Aorta (tissue), 5 donors: ENCODE measurements at regions not wholly inside any gene's neighbourhood (a gene's known extent, or its start where the extent isn't known, plus 50 kb on each side); places are given as distances from the start of the nearest gene placed in this dataset.

Experiments
- ATAC-seq: fragments of 200-7000 bp; cut with Tn5 transposase; one replicate; pipeline ENCODE4 v1.9.1; 2022; ENCODE audit warnings: moderate library complexity; ENCODE audit not compliant: low FRiP score
- DNase-seq, 2 donors: peaks; one replicate each; pipeline ENCODE4 v3.0.0-alpha.2; 2020
- H3K27ac ChIP-seq, 2 donors: one replicate each; pipeline ENCODE4 v1.5.1; 2013; ENCODE audit warnings: low read length in 2 of 2, mild to moderate bottlenecking in 2 of 2, moderate library complexity in 2 of 2, control low read depth in 1 of 2, inconsistent platforms in 1 of 2, low read depth in 1 of 2
- H3K27me3 ChIP-seq, 2 donors: one replicate each; pipeline ENCODE4 v1.6.1; 2013; ENCODE audit warnings: control low read depth in 1 of 2, low read length in 1 of 2, mild to moderate bottlenecking in 1 of 2, moderate library complexity in 1 of 2; ENCODE audit not compliant: insufficient read depth in 2 of 2, control insufficient read depth in 1 of 2
- H3K36me3 ChIP-seq, 2 donors: one replicate each; pipeline ENCODE4 v1.6.1; 2013; ENCODE audit warnings: control low read depth in 1 of 2, low read length in 1 of 2, mild to moderate bottlenecking in 1 of 2; ENCODE audit not compliant: insufficient read depth in 2 of 2, control insufficient read depth in 1 of 2
- H3K4me1 ChIP-seq, 2 donors: one replicate each; pipeline ENCODE4 v1.6.1; 2013; ENCODE audit warnings: low read length in 2 of 2, control low read depth in 1 of 2, mild to moderate bottlenecking in 1 of 2, moderate library complexity in 1 of 2; ENCODE audit not compliant: insufficient read depth in 2 of 2, control insufficient read depth in 1 of 2
- H3K4me3 ChIP-seq, 2 donors: one replicate each; pipeline ENCODE4 v1.5.1; 2013; ENCODE audit warnings: low read length in 2 of 2, control low read depth in 1 of 2, mild to moderate bottlenecking in 1 of 2
- H3K9me3 ChIP-seq: one replicate; pipeline ENCODE4 v1.6.1; 2013; ENCODE audit warnings: mild to moderate bottlenecking, low read length; ENCODE audit not compliant: control insufficient read depth
- WGBS, 2 donors: extraction: QIAGEN DNeasy Blood & Tissue Kit; methylation state at CpG; one replicate each; pipeline ENCODE4 v1.1.7; 2013; 5-methylcytosine and 5-hydroxymethylcytosine counted together
- intact Hi-C, 2 donors: fragments of 100-400 bp; cut with DNase I; formaldehyde crosslinking; loops; one replicate each; pipeline versions ENCODE4 v1.14.2 to v1.15.0; 2022
- donor health status: healthy with polysubstance abuse.
- donor health status: Bipolar disorder and iron deficiency.
- donor health status: DM: no; HTN: no; CAD: no.
- donor health status: DM: no; HTN: no; CAD: no.
- donor health status: DM: yes; HTN: yes; CAD: no.

DNA sequence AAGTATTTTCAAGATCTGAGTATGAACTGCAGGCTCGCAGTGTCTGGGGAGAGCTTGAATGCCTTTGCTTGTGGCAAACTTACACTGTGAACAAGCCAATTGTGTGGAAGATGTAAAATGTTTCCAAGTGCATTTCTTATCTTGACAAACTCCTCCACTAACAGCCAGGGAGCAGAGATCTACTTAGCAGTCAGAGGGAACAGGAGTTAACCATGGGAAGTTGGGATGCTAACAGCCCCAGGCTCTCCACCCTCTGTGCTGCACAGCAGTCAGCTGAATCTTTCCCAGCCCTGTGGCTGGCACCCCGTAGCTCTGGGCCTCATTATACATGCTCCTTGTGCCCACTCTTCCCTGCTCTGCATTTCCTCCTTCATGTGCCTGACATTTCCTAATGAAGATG is 450.2 kb downstream of the TSN start:
- ATAC-seq (no peak), DNase-seq (no peak)
- Histone ChIP-seq H3K4me3 (no peak overlapping the region), H3K4me1 (no peaks in the 10 kb centered on the region), H3K27ac (no peak overlapping the region), H3K9me3 (peaks cover 2% of the 10 kb centered on the region), H3K36me3 (no peaks in the 10 kb centered on the region), H3K27me3 (no peaks in the 10 kb centered on the region)
- intact Hi-C loops, result no loop called here
- 49 to 57% methylated on average over 2 of the region's 2 CpGs for WGBS, 2 donors

DNA sequence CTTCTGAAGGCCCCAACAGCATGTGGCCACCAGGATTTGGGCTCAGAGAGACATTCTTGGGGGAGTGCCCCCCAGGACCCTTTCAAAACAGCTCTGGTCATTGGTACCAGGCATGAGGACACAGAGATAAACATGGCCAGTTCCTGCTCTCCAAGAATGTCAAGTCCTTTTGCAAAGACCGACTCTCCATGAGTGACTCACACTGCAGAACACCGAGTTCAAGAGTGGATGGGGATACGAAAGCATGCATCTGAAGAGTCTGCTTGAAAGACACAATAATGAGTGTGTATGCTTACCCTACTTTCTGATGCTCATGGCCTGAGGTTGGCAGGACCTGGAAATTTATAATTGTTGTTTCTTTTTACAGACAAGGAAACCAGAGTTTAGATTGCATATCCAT is 450.6 kb downstream of the TSN start:
- Histone ChIP-seq H3K27ac (no peak overlapping the region), H3K4me1 (no peaks in the 10 kb centered on the region), H3K27me3 (no peaks in the 10 kb centered on the region), H3K36me3 (no peaks in the 10 kb centered on the region), H3K4me3 (no peak overlapping the region), H3K9me3 (peaks cover 2% of the 10 kb centered on the region)
- 73 to 76% methylated on average over 3 of the region's 3 CpGs for WGBS, 2 donors
- intact Hi-C loops, result no loop called here
- no peak for DNase-seq
- no peak for ATAC-seq

DNA sequence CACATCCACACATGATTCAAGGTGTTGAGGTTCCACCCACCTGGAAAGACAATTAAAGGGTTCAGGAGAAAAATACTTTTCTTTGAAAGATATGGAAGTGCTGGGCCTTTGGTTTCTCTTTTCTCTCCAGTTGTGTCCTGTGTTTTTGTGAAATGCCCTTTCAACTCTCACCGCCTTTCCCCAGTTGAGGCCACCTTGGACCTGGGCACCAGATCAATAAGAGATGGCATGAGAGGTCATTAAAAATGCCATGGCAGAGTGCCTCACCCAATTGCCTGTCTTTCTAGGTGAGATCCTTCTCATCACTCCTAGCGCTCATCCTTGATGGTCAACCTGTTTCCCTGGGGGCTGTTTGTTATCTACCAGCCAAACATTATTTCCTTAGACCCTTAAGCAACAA is 453.9 kb downstream of the TSN start:
- Histone ChIP-seq H3K4me1 (no peaks in the 10 kb centered on the region), H3K9me3 (no peaks in the 10 kb centered on the region), H3K27ac (no peak overlapping the region), H3K27me3 (no peaks in the 10 kb centered on the region), H3K4me3 (no peak overlapping the region), H3K36me3 (no peaks in the 10 kb centered on the region)
- intact Hi-C loops, result no loop called here
- 97 to 100% methylated on average over 2 of the region's 2 CpGs for WGBS, 2 donors
- DNase-seq (no peak), ATAC-seq (no peak)

DNA sequence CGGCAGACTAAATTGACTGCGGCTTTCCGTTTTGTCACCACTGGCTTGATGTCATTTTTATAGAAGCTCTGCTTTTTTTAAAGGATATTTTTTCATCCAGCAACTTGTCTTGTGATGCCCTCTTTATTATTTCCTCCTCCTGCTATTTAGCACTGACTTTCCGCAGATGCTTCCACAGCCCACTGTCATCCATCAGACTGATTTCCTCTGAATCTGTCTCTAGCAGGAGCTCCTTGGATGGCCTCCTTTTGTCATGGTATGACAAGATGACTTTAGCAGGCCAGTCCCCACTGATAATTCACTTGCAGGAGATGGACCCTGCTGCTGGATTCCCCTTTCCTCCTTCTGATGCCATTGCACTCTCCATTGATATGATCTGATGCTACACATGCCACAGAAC is 454.6 kb downstream of the TSN start:
- intact Hi-C loops, result no loop called here
- no peaks in the 10 kb centered on the region for H3K4me1 ChIP-seq
- no peak for DNase-seq
- no peaks in the 10 kb centered on the region for H3K9me3 ChIP-seq
- no peaks in the 10 kb centered on the region for H3K27me3 ChIP-seq
- WGBS, 2 donors, result 91% methylated on average over 4 of the region's 4 CpGs
- no peak overlapping the region for H3K27ac ChIP-seq
- ATAC-seq, result no peak
- no peak overlapping the region for H3K4me3 ChIP-seq
- no peaks in the 10 kb centered on the region for H3K36me3 ChIP-seq

DNA sequence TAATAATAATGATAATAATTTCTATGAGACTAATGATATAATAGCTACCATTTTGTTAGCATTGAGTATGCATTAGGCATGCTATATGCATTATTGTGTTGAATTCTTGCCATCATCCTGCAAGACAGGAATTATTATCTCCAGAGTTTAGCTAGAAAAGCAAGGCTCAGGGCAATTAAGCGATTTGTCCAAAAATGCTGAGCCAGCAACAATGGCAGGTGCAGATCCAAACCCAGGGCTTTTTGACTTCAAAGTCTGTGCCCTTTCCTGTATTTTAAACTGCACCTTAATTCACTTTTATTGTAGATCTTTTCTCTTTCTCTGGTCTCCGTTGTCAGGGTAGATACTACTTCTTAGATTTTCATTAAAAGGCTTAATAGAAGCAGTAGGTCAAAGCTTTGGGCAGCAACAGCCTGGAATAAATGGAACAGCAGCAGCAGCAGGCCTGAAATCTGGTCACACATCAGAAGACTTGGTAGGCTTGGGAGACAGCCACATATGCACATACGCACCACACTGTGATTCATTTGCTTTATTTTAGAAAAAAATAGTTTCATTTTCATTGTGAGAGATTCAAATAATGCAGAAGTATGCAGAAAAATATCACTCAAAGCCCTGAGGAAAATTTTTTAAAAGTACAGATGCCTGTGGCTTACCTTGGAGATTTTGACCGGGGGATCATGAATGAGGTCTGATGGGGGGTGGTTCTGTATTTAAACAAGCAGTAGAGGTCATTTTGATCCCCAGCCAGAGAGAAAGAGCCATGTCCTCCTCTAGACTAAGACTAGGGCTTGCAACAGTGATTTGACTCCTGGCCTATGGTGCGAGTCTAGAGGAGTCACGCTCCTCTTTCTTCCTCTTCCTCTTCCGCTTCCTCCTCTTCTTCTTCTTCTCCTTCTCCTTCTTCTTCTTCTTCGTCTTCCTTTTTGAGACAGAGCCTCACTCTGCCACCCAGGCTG is 455.7 kb downstream of the TSN start:
- WGBS, 2 donors, result 83% methylated on average over 8 of the region's 8 CpGs
- Histone ChIP-seq H3K4me3 (no peak overlapping the region), H3K36me3 (no peaks in the 10 kb centered on the region), H3K27ac (no peak overlapping the region), H3K9me3 (no peaks in the 10 kb centered on the region), H3K27me3 (no peaks in the 10 kb centered on the region), H3K4me1 (no peaks in the 10 kb centered on the region)
- no peak for ATAC-seq
- intact Hi-C loops, result no loop called here
- no peak for DNase-seq

DNA sequence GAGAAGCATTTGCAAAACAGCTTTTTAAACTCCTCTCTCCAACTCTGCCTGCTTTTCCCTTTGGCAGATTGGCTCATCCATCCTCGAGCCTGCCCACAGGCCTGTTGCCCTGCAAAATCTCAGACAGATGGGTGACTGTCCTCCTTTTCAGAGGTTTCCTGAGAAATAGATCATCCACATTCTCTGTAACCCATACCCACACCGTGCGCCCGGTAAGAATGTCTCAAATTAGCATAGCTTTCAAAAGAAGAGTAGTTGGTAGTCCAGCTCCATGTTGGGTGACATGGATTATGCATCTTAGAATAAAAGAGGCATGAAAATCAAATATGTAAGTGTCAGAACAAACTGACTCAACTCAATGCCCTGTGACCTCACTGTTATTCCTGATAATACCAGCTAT is 457.9 kb downstream of the TSN start:
- WGBS, 2 donors, result 85 to 87% methylated on average over 4 of the region's 4 CpGs
- intact Hi-C loops, result no loop called here
- H3K36me3 ChIP-seq, result no peaks in the 10 kb centered on the region

DNA sequence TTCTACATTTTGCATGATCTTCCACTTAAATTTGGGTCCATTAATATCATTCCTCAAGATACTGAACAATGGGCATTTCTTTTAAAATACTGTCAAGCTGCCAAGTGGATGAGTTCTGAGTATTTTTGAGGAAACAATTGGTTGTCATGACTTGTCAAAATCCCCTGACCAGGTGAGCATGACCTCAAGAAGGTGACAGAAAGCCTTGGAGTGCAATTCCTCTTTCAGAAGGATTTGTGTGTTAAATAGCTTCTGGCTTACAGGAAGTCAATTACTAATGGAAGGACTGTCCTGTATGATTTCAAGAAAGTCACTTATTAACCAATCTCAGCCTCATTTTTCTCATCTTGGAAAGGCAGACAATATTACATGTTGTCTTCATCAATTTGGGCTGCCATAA is 460.6 kb downstream of the TSN start:
- H3K4me1 ChIP-seq, result no peaks in the 10 kb centered on the region
- intact Hi-C loops, result no loop called here
- H3K4me3 ChIP-seq, result no peak overlapping the region
- H3K36me3 ChIP-seq, result no peaks in the 10 kb centered on the region
- H3K9me3 ChIP-seq, result no peaks in the 10 kb centered on the region
- DNase-seq (no peak), ATAC-seq (no peak)
- no peak overlapping the region for H3K27ac ChIP-seq
- H3K27me3 ChIP-seq, result no peaks in the 10 kb centered on the region

More for the DNA sequence above, 457.9 kb downstream of the TSN start:
- Histone ChIP-seq H3K27me3 (no peaks in the 10 kb centered on the region), H3K27ac (no peak overlapping the region), H3K9me3 (no peaks in the 10 kb centered on the region), H3K4me3 (no peak overlapping the region), H3K4me1 (no peaks in the 10 kb centered on the region)
- DNase-seq (no peak), ATAC-seq (no peak)

DNA sequence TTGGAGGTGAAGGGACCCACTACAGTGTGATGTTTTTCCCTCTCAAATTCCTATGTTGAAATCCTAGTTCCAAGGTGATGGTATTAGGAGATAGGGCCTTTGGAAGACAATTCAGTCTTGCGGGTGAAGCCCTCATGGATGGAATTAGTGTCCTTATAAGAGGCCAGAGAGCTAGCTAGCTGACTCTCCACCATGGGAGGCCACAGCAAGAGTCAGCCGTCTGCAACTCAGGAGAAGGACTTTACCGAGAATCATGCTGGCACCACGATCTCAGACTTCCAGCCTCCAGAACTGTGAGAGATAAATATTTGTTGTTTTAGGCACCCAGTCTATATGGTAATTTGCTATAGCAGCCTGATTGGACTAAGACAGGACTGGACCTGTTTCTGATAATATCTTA is 461.4 kb downstream of the TSN start:
- Histone ChIP-seq H3K4me1 (no peaks in the 10 kb centered on the region), H3K27me3 (no peaks in the 10 kb centered on the region), H3K36me3 (no peaks in the 10 kb centered on the region), H3K9me3 (no peaks in the 10 kb centered on the region), H3K4me3 (no peak overlapping the region), H3K27ac (no peak overlapping the region)
- 59% methylated on average over 4 of the region's 4 CpGs for WGBS, 2 donors
- ATAC-seq, result no peak
- intact Hi-C loops, result no loop called here
- DNase-seq, result no peak

DNA sequence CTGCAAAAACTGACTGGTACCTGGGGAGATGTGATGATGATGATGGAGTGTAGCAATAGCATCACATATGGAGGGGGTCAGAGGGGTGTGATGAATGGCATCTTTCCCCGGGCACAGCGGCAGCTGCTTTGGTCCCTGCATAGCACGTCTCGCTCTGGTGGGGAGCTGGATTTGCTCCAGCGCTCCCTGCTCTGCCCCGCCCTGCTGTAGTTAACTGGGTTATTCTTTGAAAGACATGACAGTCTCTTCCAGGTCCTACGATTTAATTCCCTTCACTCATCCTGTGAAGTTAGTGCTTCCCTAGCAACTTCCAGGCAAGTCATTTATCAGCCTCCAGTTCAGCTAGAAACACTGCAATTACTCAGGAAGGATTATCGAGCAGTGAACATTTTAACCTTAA is 463.1 kb downstream of the TSN start:
- H3K4me1 ChIP-seq, result no peaks in the 10 kb centered on the region
- H3K4me3 ChIP-seq, result no peak overlapping the region
- DNase-seq (no peak), ATAC-seq (no peak)
- no peaks in the 10 kb centered on the region for H3K27me3 ChIP-seq
- H3K36me3 ChIP-seq, result no peaks in the 10 kb centered on the region
- 55 to 63% methylated on average over 8 of the region's 8 CpGs for WGBS, 2 donors
- H3K27ac ChIP-seq, result no peak overlapping the region
- H3K9me3 ChIP-seq, result no peaks in the 10 kb centered on the region
- intact Hi-C loops, result no loop called here
